ENCODE measurements at regions not wholly inside any gene's neighbourhood (a gene's known extent, or its start where the extent isn't known, plus 50 kb on each side); places are given as distances from the start of the nearest gene placed in this dataset.

GRCh38 chr12:114742363-114742762 is 58.4 kb upstream of the TBX3 start:
- TF ChIP-seq CTCF (conservative IDR thresholded peaks at IDR 0.05 in 1 of 2, IDR thresholded peaks at IDR 0.05 in 1 of 2; ENCODE audit: low read depth in 1 of 2, low read length in 2 of 2), result no peak
- TF ChIP-seq EZH2 (IDR thresholded peaks at IDR 0.05; ENCODE audit: low read length, missing control alignments), result no peak

Measured in fibroblast of lung (primary cell).